CD4-positive, alpha-beta T cell treated with Interleukin-1 beta for 1 hour (primary cell): ENCODE measurements at regions not wholly inside any gene's neighbourhood (a gene's known extent, or its start where the extent isn't known, plus 50 kb on each side); places are given as distances from the start of the nearest gene placed in this dataset.
A peak's percentile ranks its signal among the peaks of the same experiment; 100 is the strongest.

Source experiments
- DNase-seq, 2 donors: peaks; one replicate each; pipeline ENCODE4 v3.0.0-alpha.2; 2020 to 2022

GRCh38 chr4:140277576-140277975 lies 95.9 kb upstream of the SCOC start:
- DNase-seq = no peak

- DNase-seq = no peak
Observed at GRCh38 chr4:140271553-140271952, 101.9 kb upstream of the SCOC start.

- DNase-seq = no peak
Observed at GRCh38 chr4:140269369-140269768, 104.1 kb upstream of the SCOC start.

DNA sequence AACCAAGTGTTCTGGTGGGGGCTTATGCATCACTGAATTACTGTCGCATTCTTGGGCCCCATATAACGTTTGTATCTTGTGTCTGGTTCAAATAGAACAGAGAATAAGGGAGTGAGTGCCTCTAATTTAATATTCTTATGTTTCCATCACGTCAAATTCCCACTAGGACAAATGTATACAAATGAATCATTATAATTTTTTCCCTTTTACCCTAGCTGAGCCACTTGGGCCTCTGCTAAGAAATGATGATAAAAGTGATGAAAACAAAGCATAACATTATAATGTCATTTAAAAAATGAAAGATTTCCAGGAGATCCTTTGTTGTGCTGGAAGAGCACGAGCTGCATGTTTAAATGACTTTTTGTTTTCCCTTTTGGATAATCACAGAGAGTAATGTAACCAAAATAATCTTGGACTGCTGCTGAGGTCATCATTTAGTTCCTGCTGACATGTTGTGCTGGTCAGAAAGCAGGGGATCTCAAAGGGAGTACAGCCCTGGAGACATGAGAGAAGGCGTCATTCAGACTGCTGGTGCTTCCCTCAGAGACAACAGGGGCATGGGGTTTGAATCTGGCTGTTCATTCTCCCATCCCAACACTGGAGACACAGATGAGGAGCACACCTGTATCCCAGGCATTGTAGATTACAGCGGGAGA lies 105.1 kb upstream of the SCOC start:
- DNase-seq = no peak

DNA sequence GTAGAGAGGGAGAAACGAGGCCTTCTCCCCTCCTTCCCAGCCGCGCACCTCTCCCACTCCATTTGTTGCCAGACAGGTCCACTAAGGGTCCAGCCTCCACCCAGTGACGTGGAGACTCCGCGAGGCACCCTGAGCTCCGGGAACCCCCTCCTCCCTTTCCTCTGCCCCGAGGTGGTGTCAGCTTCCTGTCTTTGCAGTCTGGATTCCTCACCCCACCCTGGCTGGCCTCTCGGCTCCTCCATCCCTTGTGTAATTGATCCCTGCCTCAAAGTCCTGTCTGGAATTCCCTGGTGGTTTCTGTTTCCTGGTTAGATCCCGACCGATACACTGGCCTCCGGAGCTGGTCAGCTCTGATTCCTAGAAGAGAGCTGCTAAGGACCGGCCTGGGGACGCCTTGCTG lies 105.9 kb upstream of the SCOC start:
- no peak for DNase-seq

DNA sequence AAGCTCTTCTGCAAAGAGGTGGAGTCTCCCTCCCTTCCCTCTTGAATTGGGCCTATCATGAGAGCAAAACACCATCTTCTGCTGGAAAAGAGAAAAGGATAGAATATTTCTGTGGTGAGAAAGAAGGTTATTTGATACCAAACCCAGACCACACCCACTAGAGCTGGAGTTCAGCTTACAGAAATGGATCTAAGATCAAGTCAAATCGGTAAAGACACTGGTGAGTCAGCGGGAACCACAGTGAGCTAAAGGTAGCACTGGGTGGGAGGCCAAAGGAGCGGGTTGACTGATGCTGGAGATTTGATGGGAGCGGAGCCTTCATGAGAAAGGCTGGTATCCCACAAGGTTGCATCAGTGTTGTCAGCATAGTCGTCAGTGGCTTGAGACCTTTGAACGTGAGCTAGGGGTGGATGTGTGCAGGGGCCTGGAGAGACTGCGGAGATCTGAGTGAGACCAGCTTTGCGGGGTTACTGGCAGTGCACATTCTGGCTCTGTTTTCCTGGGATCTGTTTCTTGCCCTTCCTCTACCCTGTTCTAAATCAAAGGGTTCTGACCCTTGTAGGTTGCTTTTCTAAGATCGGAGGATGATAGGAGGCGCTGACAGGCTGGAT lies 106.4 kb upstream of the SCOC start:
- DNase-seq = no peak

DNA sequence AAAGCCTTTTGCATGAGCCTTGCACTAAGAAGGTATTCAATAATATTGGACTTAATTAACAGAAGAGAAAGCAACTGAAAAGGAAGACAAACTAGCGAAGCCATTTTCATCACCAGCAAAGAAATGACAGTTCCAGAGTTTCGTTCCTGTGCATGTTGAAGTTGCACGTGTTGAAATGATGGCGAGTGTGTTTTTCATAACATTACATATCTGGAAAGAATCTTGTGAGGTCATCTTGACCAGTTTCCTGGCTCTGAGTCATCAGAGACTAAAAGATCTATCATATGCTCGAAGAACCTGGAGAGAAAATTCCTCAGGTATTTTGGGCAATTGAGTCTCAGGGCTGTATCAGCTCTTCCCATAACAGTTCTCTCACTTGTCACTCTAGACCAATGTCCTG lies 106.2 kb upstream of the MAML3 start:
- DNase-seq = no peak

GRCh38 chr4:140258476-140258875 lies 104.5 kb upstream of the MAML3 start:
- DNase-seq = no peak

DNA sequence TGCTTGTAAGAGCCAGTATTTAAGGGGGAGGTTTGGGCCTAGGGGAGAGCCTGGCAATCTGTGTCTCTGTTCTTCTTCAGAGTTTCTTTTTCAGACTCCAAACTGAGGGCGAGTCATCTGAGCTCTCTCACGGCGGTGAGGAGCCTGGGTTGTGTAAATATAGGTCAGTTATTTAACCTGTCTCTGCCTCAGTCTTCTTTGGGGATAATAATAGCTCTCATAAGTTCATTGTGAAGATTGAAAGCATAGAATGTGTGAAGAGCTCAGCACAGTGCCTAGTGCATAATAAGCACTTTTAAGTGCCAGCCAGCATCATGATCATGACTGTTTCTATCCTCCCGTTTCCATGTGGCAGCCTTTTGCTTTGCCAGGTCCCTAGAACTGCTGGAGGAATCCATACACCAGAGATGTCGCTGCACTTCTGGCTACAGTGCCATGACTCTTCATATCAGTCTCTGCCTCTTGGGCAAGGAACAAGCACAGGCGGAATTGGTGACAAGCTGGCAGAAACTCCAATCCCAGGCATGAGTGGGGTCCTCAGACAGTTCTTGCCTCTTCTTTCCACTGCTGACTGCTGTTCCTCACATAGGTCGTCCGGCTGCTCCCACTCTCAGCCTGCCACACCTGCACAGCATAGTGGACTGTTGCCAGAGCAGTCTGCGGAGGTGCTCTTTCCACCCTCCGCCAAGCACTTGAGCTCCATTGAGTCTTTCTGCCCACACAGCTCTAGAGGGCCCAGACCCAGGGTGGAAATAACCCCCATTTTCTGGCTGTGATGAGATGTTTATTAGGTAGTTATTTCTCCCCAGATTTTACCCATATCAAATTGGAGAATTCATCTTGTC lies 103.7 kb upstream of the MAML3 start:
- DNase-seq = no peak

DNA sequence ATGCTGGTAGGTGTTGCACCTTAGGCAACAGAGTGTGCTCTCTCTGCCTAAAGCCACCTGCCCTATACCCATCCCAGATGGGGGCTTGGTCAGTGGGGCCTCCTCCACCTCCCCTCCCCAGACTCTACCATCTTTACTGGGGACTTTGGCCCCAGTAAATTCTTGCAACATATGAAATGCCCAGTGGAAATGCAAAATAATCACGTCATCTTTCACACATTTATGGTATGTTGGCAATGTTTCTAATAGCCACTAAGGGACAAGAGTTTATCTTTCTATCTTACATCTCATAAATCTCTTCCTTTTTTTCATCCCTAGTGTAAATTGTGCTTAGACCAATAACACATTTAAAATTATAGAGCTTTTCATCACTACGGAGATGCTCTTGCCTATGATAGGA lies 103.0 kb upstream of the MAML3 start:
- no peak for DNase-seq

GRCh38 chr4:140256335-140256734 lies 102.4 kb upstream of the MAML3 start:
- DNase-seq = peak in 1 of 2 donors; percentile 17

DNA sequence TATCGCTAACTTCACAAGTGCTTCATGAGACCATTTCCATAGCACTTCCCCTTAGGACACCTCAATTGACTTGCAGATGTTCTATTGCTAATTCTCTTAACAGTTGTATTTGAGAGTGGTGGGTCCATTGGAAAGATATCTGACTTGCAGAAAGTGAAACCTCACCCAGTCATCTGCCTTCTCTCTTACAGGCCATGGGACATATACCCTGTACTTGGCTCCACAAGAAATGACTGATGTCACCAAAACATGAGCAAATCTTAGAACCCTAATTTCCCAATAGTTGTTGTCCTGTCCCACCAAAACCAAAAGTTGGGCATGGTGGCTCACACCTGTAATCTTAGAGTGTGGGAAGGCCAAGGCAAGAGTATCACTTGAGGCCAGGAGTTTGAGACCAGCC lies 101.9 kb upstream of the MAML3 start:
- no peak for DNase-seq

GRCh38 chr4:140255467-140255866 lies 101.5 kb upstream of the MAML3 start:
- DNase-seq = no peak

- no peak for DNase-seq
Observed at GRCh38 chr4:140254651-140255299, 100.8 kb upstream of the MAML3 start.

DNA sequence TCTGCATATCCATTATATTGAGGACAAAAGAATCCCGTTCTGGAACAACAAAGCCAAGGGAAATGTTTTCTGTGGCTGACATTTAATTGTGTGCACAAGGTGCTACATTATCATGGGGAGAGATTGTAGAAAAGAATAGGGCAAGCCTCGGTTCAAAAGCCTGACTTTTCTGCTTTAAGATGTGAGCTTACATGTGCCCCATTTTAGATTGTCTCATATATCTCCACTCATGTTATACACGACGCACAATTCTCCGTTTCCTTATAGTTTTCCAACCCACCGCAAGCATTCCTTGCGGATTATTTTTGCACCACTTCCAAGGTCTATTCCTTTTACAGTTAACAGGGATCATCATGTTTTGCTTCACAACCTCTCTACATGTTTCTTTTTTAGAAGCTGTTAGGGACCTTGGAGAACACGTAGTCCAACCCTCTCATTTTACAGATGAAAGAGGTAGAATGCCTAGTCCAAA lies 99.6 kb upstream of the MAML3 start:
- no peak for DNase-seq

GRCh38 chr4:140252742-140253555 lies 99.0 kb upstream of the MAML3 start:
- peak; percentile 51 to 58 for DNase-seq

GRCh38 chr4:140252141-140252741 lies 98.3 kb upstream of the MAML3 start:
- no peak for DNase-seq

- DNase-seq = no peak
Observed at GRCh38 chr4:140251571-140251970, 97.6 kb upstream of the MAML3 start.

- peak in 1 of 2 donors; percentile 54 for DNase-seq
Observed at GRCh38 chr4:140250989-140251552, 97.1 kb upstream of the MAML3 start.

DNA sequence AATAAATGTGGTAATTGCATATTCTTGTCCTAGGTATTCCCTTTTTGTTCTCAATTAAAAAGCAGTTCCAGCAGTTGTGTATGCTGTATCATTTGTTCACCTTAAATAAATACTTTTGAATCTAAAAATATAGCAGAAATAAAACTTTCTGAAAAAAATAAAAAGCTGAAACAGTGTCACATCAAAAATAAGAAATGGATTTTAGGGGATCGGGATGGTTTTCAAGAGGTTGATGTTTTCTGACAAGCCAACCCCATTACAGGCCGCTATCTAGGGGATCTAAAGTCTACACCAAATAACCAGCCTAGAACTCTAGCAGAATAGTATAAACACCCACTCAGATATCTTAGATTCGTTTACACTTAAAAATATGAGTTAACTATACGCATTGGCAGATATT lies 95.4 kb upstream of the MAML3 start:
- DNase-seq = peak in 1 of 2 donors; percentile 27

- no peak for DNase-seq
Observed at GRCh38 chr4:140247237-140247636, 93.3 kb upstream of the MAML3 start.

- no peak for DNase-seq
Observed at GRCh38 chr4:140246216-140246615, 92.2 kb upstream of the MAML3 start.
